Upper lobe of left lung (tissue), 6 donors: ENCODE measurements at regions not wholly inside any gene's neighbourhood (a gene's known extent, or its start where the extent isn't known, plus 50 kb on each side); places are given as distances from the start of the nearest gene placed in this dataset.

Experiments used
- ATAC-seq, 2 donors: fragments of 200-7000 bp; cut with Tn5 transposase; one replicate each; pipeline ENCODE4 v1.9.1; 2022; ENCODE audit warnings: mild to moderate bottlenecking in 2 of 2, moderate library complexity in 2 of 2; ENCODE audit not compliant: low FRiP score in 2 of 2
- DNase-seq, 2 donors: peaks; one replicate each; pipeline ENCODE4 v3.0.0-alpha.2; 2019 to 2020
- H3K27ac ChIP-seq, 4 donors: fragments of 200-600 bp; sonication (generic); one replicate each; pipeline ENCODE4 v1.5.1; 2016 to 2019
- H3K27me3 ChIP-seq, 4 donors: fragments of 200-600 bp; sonication (generic); one replicate each; pipeline ENCODE4 v1.5.1; 2017 to 2019
- H3K36me3 ChIP-seq, 4 donors: fragments of 200-600 bp; sonication (generic); one replicate each; pipeline ENCODE4 v1.5.1; 2016 to 2019
- H3K4me1 ChIP-seq, 4 donors: fragments of 200-600 bp; sonication (generic); one replicate each; pipeline ENCODE4 v1.5.1; 2018 to 2019
- H3K4me3 ChIP-seq, 4 donors: fragments of 200-600 bp; sonication (generic); one replicate each; pipeline ENCODE4 v1.5.1; 2017 to 2019; ENCODE audit warnings: mild to moderate bottlenecking in 2 of 4, moderate library complexity in 1 of 4
- H3K9me3 ChIP-seq, 4 donors: fragments of 200-600 bp; sonication (generic); one replicate each; pipeline ENCODE4 v1.5.1; 2018 to 2019
- CTCF ChIP-seq, 6 experiments: fragments of 450-650 bp in 4 of 6; fragments of 200-600 bp in 2 of 6; sonication (generic) in 2 of 6; IDR thresholded peaks; one replicate each; pipeline ENCODE4 v1.5.1; 2016 to 2019; ENCODE audit warnings: antibody characterized with exemption in 6 of 6
- EP300 ChIP-seq, 4 donors: sonication (generic); formaldehyde crosslinking; IDR thresholded peaks; one replicate each; pipeline ENCODE4 v1.5.1; 2017; ENCODE audit warnings: antibody characterized with exemption in 4 of 4, control low read depth in 2 of 4
- POLR2A ChIP-seq, 4 donors: fragments of 450-650 bp; IDR thresholded peaks; one replicate each; pipeline ENCODE4 v1.5.1; 2016 to 2017; ENCODE audit warnings: antibody characterized with exemption in 4 of 4, mild to moderate bottlenecking in 2 of 4
- POLR2AphosphoS5 ChIP-seq, 2 donors: sonication (generic); formaldehyde crosslinking; IDR thresholded peaks; one replicate each; pipeline ENCODE4 v1.5.1; 2017; ENCODE audit warnings: antibody characterized with exemption in 2 of 2
- WGBS, 2 donors: methylation state at CpG; one replicate each; pipeline ENCODE4 v1.1.5; 2017 to 2018; 5-methylcytosine and 5-hydroxymethylcytosine counted together
- donor health status: DM: no; HTN: no; CAD: no; lungs with moderate emphysema.
- donor health status: DM: no; HTN: yes; CAD: no; lungs with severe emphysema.

- H3K4me1 ChIP-seq, result no peaks in the 10 kb centered on the region
- no peaks in the 10 kb centered on the region for H3K9me3 ChIP-seq
- no peaks in the 10 kb centered on the region for H3K27me3 ChIP-seq
- TF ChIP-seq CTCF (IDR thresholded peaks at IDR 0.05), result no peak
- no peak for TF ChIP-seq POLR2A (IDR thresholded peaks at IDR 0.05)
- TF ChIP-seq POLR2AphosphoS5 (IDR thresholded peaks at IDR 0.05), result no peak
- no peak for TF ChIP-seq EP300 (IDR thresholded peaks at IDR 0.05)
- DNase-seq, result no peak
- no peak for ATAC-seq
- no peak overlapping the region for H3K27ac ChIP-seq
- no peak overlapping the region for H3K4me3 ChIP-seq
- H3K36me3 ChIP-seq, result no peaks in the 10 kb centered on the region
- WGBS, 2 donors, result 92 to 96% methylated on average over 6 of the region's 6 CpGs
Observed at GRCh38 chr2:65744477-65745200, 312.2 kb upstream of the SPRED2 start.

GRCh38 chr2:65742977-65743376 is 310.6 kb upstream of the SPRED2 start:
- H3K9me3 ChIP-seq, result no peaks in the 10 kb centered on the region
- no peak for ATAC-seq
- H3K4me3 ChIP-seq, result no peak overlapping the region
- TF ChIP-seq EP300 (IDR thresholded peaks at IDR 0.05), result no peak
- no peak for TF ChIP-seq POLR2AphosphoS5 (IDR thresholded peaks at IDR 0.05)
- no peak for TF ChIP-seq POLR2A (IDR thresholded peaks at IDR 0.05)
- no peak for TF ChIP-seq CTCF (IDR thresholded peaks at IDR 0.05)
- DNase-seq, result no peak
- H3K36me3 ChIP-seq, result no peaks in the 10 kb centered on the region
- H3K4me1 ChIP-seq, result no peaks in the 10 kb centered on the region
- 83 to 91% methylated on average over 1 of the region's 1 CpG for WGBS, 2 donors
- H3K27ac ChIP-seq, result no peak overlapping the region
- no peaks in the 10 kb centered on the region for H3K27me3 ChIP-seq

- no peaks in the 10 kb centered on the region for H3K27me3 ChIP-seq
- TF ChIP-seq POLR2AphosphoS5 (IDR thresholded peaks at IDR 0.05) (no peak), CTCF (IDR thresholded peaks at IDR 0.05) (no peak), POLR2A (IDR thresholded peaks at IDR 0.05) (no peak), EP300 (IDR thresholded peaks at IDR 0.05) (no peak)
- H3K4me1 ChIP-seq, result no peaks in the 10 kb centered on the region
- no peak overlapping the region for H3K4me3 ChIP-seq
- WGBS, 2 donors, result 78 to 86% methylated on average over 1 of the region's 1 CpG
- no peaks in the 10 kb centered on the region for H3K9me3 ChIP-seq
- no peak for ATAC-seq
- H3K36me3 ChIP-seq, result no peaks in the 10 kb centered on the region
- no peak for DNase-seq
- no peak overlapping the region for H3K27ac ChIP-seq
Observed at GRCh38 chr2:65739927-65740326, 307.5 kb upstream of the SPRED2 start.

- no peaks in the 10 kb centered on the region for H3K36me3 ChIP-seq
- DNase-seq (no peak), ATAC-seq (no peak)
- H3K27ac ChIP-seq, result no peak overlapping the region
- no peaks in the 10 kb centered on the region for H3K4me1 ChIP-seq
- TF ChIP-seq EP300 (IDR thresholded peaks at IDR 0.05), result no peak
- no peak for TF ChIP-seq POLR2A (IDR thresholded peaks at IDR 0.05)
- no peak for TF ChIP-seq POLR2AphosphoS5 (IDR thresholded peaks at IDR 0.05)
- no peak for TF ChIP-seq CTCF (IDR thresholded peaks at IDR 0.05)
- no peaks in the 10 kb centered on the region for H3K27me3 ChIP-seq
- 84 to 93% methylated on average over 4 of the region's 4 CpGs for WGBS, 2 donors
- H3K9me3 ChIP-seq, result no peaks in the 10 kb centered on the region
- H3K4me3 ChIP-seq, result no peak overlapping the region
Observed at GRCh38 chr2:65737452-65738011, 305.1 kb upstream of the SPRED2 start.

- no peak overlapping the region for H3K27ac ChIP-seq
- 88 to 93% methylated on average over 12 of the region's 12 CpGs for WGBS, 2 donors
- TF ChIP-seq EP300 (IDR thresholded peaks at IDR 0.05), result no peak
- no peak for ATAC-seq
- no peaks in the 10 kb centered on the region for H3K9me3 ChIP-seq
- H3K27me3 ChIP-seq, result no peaks in the 10 kb centered on the region
- no peaks in the 10 kb centered on the region for H3K4me1 ChIP-seq
- H3K4me3 ChIP-seq, result no peak overlapping the region
- H3K36me3 ChIP-seq, result no peaks in the 10 kb centered on the region
- no peak for DNase-seq
Observed at GRCh38 chr2:65731476-65731875, 299.1 kb upstream of the SPRED2 start.
